HG02759 (cell line): ENCODE measurements at regions not wholly inside any gene's neighbourhood (a gene's known extent, or its start where the extent isn't known, plus 50 kb on each side); places are given as distances from the start of the nearest gene placed in this dataset.

Experiments used
- ATAC-seq: cut with Tn5 transposase; IDR thresholded peaks from one replicate; pipeline ENCODE4 v1.9.1; 2021; ENCODE audit warnings: mild to moderate bottlenecking, moderate library complexity; ENCODE audit not compliant: unreplicated experiment

DNA sequence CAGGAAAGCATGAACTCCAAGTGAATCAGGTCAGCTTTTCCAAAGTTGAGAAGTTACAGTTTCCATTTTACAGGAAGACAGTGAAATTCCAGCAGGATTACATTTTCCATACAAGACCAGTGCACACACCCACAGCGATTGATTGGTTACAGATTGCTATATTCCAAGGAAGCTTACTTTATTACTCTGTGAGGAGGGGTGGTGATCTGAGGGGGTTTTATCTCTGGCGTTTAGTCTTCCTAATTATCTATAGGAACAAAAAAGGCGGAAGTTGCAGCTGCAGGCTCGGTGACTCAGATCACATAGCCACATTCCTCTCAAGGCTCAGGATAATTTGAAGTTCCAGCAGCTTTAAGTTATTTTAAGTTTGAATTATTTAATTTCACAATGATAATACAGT, 450.4 kb upstream of the NMUR2 start:
- ATAC-seq = no peak

DNA sequence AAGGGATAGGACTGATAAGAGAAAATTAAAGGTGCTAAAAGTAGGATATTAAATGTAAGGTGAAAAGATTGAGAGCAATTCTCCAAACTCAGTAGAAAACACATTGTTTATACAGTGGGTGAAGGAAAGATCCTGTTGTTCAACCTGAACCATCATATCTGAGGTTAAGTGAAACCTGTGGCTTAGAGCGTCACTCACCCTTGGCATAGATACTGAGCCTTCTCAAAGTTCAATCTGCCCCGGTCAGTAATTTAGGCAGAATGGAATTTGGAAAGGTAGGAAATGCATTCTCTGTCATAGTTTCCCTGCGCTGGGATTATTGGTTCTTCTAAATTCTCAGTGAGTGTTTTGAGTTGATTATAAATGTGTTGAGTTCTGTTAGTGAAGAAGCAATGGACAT, 456.2 kb upstream of the NMUR2 start:
- ATAC-seq = no peak

DNA sequence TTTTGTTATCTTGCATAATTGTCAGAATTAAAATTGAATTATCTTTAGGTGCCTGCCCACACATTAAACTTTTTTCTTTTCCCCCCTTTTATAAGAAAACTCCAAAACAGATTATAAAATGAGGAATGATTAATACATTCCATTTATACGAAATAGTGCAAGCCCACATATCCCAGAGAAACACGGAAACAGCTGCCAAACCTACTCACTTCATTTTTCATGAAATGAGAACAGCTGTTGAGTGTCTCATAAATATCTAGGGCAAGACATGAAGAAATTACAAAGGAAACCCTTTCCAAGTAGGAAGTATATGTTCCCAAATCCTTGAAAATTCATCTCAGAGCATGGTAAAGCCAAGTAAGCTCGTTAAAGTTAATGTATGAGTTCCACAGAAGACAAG, 459.4 kb upstream of the NMUR2 start:
- no peak for ATAC-seq

GRCh38 chr5:152864991-152865390, 459.9 kb upstream of the NMUR2 start:
- ATAC-seq = no peak

DNA sequence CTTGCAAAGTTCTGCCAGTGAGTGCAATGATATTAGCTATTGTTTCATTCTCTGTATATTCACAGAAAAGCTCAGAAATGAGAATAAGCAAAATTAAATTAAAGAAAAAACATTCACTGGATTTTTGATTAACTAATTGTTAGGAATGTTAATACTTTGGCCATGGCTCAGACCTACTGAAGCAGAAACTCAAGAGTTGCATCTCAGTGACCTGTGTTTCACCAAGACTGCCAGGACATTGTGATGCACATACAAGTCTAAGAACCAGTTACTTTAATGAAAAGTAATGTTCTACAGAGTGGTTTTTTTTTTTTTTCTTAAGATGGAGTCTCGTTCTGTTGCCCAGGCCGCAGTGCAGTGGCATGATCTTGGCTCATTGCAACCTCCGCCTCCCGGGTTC, 464.9 kb upstream of the NMUR2 start:
- no peak for ATAC-seq

DNA sequence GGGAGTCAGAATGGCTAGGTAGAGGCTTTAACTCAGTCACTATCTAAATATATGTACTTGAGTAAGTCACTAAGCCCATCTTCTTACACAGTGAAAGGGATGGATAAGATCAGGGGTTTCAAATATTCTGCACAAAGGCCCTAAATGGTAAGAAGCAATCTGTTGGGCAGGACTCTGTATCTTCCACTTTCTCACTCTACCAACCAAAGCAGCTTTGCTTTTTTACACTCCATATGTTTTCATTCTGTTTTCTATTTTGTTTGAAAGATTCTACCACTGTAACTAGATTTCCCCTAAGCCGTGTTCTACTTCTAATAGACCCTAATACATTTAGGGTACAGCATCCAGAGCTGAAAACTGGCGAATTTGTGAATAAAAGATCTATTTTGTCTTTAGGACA, 477.5 kb upstream of the NMUR2 start:
- ATAC-seq = no peak

DNA sequence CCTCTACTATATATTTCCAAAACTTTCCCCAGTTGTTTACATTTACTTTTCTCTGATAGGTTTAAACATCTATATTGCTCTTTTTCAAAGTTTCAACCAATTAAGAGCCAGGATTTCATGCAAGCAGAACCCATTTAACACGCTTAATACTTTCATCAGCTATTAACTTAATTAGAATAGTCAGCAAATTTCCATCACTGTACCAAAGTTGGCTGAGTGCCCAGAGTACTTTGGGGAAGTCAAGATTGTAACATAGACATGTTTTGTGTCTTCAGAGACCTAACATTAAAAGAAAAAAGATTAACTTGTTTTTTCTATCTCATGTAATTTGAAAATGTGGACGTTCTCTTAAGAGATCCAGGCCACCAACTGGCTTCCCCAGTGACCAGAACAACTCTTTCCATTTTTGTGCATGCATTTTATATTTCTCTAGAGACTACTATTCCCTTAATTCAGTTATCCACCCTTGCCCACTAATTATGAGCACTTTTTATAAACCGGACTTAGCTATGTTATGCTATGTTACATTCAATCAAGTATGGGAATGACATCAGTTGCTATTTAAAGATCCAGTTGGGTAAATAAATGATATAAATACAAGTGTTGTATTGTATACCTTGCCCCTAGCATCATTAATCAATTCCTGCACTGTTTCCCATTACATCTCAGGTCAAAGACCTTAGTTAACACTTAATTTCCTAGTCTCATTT, 478.1 kb upstream of the NMUR2 start:
- ATAC-seq = no peak

- no peak for ATAC-seq
Observed at GRCh38 chr5:152884006-152884405, 478.9 kb upstream of the NMUR2 start.

DNA sequence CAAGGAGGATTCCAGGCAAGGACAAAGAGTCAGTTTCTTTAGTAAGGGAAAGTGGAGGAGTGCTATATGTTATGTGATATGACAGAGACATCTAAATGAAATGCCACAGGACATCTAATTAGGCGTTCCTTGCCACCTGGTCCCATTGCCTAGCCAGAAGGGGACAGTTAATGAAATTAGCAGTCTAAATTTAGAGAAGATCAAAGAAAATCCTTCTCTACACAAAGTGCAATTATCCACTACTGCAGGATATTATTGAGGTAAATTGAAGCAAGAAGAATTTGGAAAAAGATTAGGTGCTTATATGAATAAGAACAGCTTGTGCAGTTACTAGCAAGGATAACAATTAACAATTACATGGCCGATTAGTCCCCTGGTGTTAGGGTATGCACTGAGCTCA, 495.3 kb upstream of the NMUR2 start:
- no peak for ATAC-seq

DNA sequence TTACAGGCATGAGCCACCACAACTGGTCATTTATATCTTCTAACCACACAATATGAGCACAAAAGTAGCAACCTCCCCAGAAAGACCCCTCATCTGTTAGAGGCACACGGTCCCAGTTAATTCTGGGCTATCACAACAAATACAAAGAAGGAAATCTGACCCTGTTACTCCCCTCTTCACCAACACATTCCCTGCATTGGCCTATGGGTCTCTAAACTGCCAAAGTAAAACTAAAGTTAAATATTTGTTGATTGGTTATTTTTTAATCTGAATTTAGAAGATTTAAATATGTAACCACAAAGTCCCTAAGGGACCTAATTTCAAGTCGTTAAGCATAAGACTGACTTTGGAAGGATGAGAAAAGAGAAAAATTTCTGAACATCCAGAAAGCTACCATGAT, 496.7 kb upstream of the NMUR2 start:
- ATAC-seq = no peak

GRCh38 chr5:152905286-152905685, 500.2 kb upstream of the NMUR2 start:
- no peak for ATAC-seq

GRCh38 chr5:152907488-152908245, 502.6 kb upstream of the NMUR2 start:
- ATAC-seq = no peak

GRCh38 chr5:152912924-152913323, 507.8 kb upstream of the NMUR2 start:
- no peak for ATAC-seq

- ATAC-seq = no peak
Observed at GRCh38 chr5:152932621-152933020, 527.5 kb upstream of the NMUR2 start.

GRCh38 chr5:152933056-152933455, 528.0 kb upstream of the NMUR2 start:
- ATAC-seq = no peak

- ATAC-seq = no peak
Observed at GRCh38 chr5:152938630-152939029, 533.6 kb upstream of the NMUR2 start.

DNA sequence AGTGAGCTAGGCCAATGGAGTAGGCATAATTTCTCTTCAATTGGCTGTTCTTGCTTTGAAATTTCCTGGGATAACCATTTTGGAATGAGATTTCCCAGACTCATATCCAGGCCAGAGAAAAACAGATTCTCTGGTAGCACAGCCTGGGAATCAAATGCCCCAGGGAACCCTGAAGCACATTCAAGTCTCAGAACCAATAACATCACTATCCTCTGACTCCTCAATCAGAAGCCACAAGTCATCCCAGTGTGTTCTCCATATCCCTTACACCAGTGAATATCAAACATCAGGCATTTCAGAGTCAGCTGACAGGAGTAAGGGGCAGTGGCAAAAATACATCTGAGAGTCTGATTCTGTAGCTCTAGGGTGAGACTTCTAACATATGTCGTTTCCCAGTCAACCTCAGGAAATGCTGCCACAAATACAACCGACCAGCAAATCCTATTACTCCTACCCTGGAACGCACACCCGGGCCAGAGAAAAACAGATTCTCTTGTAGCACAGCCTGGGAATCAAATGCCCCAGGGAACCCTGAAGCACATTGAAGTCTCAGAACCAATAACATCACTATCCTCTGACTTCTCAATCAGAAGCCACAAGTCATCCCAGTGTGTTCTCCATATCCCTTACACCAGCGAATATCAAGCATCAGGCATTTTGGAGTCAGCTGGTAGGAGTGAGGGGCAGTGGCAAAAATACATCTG, 537.7 kb upstream of the NMUR2 start:
- no peak for ATAC-seq

GRCh38 chr5:152953788-152954483, 536.5 kb upstream of the GRIA1 start:
- ATAC-seq = no peak

DNA sequence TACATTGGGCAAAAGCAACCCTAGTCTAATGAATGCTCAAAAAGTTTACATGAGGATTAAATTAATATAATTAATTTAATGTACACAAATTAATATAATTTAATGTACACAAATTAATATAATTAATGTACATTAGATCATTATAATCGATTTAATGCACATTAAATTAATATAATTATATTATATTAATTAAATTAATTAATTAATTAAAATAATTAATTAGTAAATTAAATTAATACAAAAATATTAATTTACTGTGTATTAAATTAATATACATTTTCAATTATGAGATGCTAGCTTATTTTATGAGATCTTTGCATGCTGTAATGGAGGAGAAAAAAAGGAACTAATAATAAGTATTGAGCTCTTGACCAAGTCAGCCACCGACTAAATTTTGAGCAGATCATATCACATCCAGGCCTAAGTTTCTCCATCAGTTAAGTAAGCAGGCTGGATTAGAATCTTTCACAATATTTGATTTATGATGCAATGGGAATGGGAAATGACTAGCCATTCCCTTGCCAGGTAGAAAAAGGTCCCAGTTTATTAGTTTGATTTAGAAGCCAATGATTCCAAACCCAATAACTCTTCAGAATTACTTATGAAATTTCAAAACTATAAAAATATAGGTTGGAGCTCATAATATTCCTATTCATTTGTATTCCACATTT, 533.4 kb upstream of the GRIA1 start:
- ATAC-seq = no peak

GRCh38 chr5:152978141-152978835, 512.2 kb upstream of the GRIA1 start:
- ATAC-seq = no peak
